ENCODE measurements at regions not wholly inside any gene's neighbourhood (a gene's known extent, or its start where the extent isn't known, plus 50 kb on each side); places are given as distances from the start of the nearest gene placed in this dataset.

DNA sequence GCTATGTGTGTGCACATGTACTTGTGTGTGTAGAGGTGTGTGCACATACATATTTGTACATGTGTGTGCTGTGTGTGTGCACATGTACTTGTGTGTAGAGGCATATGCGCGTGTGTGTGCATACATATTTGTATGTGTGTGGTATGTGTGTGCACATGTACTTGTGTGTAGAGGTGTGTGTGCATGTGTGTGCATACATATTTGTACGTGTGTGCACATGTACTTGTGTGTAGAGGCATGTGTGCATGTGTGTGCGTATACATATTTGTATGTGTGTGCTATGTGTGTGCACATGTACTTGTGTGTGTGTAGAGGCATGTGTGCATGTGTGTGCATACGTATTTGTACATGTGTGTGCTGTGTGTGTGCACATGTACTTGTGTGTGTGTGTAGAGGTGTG is 291.9 kb downstream of the AJAP1 start:
- H3K27ac ChIP-seq (ENCODE audit: insufficient read depth, low read depth, low read length, poor library complexity, severe bottlenecking): no peak overlapping the region
- H3K4me1 ChIP-seq (ENCODE audit: control insufficient read depth, insufficient read depth, low read length): no peaks in the 10 kb centered on the region
- no peaks in the 10 kb centered on the region for H3K27me3 ChIP-seq (ENCODE audit: control insufficient read depth, insufficient read depth, low read length, poor library complexity, severe bottlenecking)
- no peak overlapping the region for H3K4me3 ChIP-seq (ENCODE audit: insufficient read depth, low read depth, low read length)
- peaks cover 2% of the 10 kb centered on the region for H3K9me3 ChIP-seq (ENCODE audit: control insufficient read depth, low read length)
- WGBS, 2 experiments: 94 to 95% methylated on average over 5 of the region's 5 CpGs
- H3K36me3 ChIP-seq (ENCODE audit: control insufficient read depth, insufficient read depth, low read length): no peaks in the 10 kb centered on the region

- WGBS, 2 experiments: 89% methylated on average over 9 of the region's 9 CpGs
Measured at GRCh38 chr1:4944911-4945310, 290.5 kb downstream of the AJAP1 start.

GRCh38 chr1:4944072-4944471 is 289.7 kb downstream of the AJAP1 start:
- no peaks in the 10 kb centered on the region for H3K27me3 ChIP-seq (ENCODE audit: control insufficient read depth, insufficient read depth, low read length, poor library complexity, severe bottlenecking)
- WGBS, 2 experiments: 89 to 90% methylated on average over 5 of the region's 5 CpGs
- H3K4me3 ChIP-seq (ENCODE audit: insufficient read depth, low read depth, low read length): no peak overlapping the region
- no peak overlapping the region for H3K27ac ChIP-seq (ENCODE audit: insufficient read depth, low read depth, low read length, poor library complexity, severe bottlenecking)
- no peaks in the 10 kb centered on the region for H3K4me1 ChIP-seq (ENCODE audit: control insufficient read depth, insufficient read depth, low read length)
- no peaks in the 10 kb centered on the region for H3K36me3 ChIP-seq (ENCODE audit: control insufficient read depth, insufficient read depth, low read length)
- peaks cover 2% of the 10 kb centered on the region for H3K9me3 ChIP-seq (ENCODE audit: control insufficient read depth, low read length)

More at GRCh38 chr1:4944911-4945310, 290.5 kb downstream of the AJAP1 start:
- H3K27me3 ChIP-seq (ENCODE audit: control insufficient read depth, insufficient read depth, low read length, poor library complexity, severe bottlenecking): no peaks in the 10 kb centered on the region
- H3K36me3 ChIP-seq (ENCODE audit: control insufficient read depth, insufficient read depth, low read length): no peaks in the 10 kb centered on the region
- H3K9me3 ChIP-seq (ENCODE audit: control insufficient read depth, low read length): peaks cover 2% of the 10 kb centered on the region
- no peak overlapping the region for H3K27ac ChIP-seq (ENCODE audit: insufficient read depth, low read depth, low read length, poor library complexity, severe bottlenecking)
- no peaks in the 10 kb centered on the region for H3K4me1 ChIP-seq (ENCODE audit: control insufficient read depth, insufficient read depth, low read length)
- no peak overlapping the region for H3K4me3 ChIP-seq (ENCODE audit: insufficient read depth, low read depth, low read length)

GRCh38 chr1:4939266-4939665 is 284.9 kb downstream of the AJAP1 start:
- no peaks in the 10 kb centered on the region for H3K36me3 ChIP-seq (ENCODE audit: control insufficient read depth, insufficient read depth, low read length)
- H3K27ac ChIP-seq (ENCODE audit: insufficient read depth, low read depth, low read length, poor library complexity, severe bottlenecking): no peak overlapping the region
- 83% methylated on average over 6 of the region's 6 CpGs for WGBS, 2 experiments
- H3K27me3 ChIP-seq (ENCODE audit: control insufficient read depth, insufficient read depth, low read length, poor library complexity, severe bottlenecking): no peaks in the 10 kb centered on the region
- H3K4me1 ChIP-seq (ENCODE audit: control insufficient read depth, insufficient read depth, low read length): no peaks in the 10 kb centered on the region
- no peaks in the 10 kb centered on the region for H3K9me3 ChIP-seq (ENCODE audit: control insufficient read depth, low read length)
- no peak overlapping the region for H3K4me3 ChIP-seq (ENCODE audit: insufficient read depth, low read depth, low read length)

GRCh38 chr1:4937876-4938534 is 283.6 kb downstream of the AJAP1 start:
- no peaks in the 10 kb centered on the region for H3K27me3 ChIP-seq (ENCODE audit: control insufficient read depth, insufficient read depth, low read length, poor library complexity, severe bottlenecking)

DNA sequence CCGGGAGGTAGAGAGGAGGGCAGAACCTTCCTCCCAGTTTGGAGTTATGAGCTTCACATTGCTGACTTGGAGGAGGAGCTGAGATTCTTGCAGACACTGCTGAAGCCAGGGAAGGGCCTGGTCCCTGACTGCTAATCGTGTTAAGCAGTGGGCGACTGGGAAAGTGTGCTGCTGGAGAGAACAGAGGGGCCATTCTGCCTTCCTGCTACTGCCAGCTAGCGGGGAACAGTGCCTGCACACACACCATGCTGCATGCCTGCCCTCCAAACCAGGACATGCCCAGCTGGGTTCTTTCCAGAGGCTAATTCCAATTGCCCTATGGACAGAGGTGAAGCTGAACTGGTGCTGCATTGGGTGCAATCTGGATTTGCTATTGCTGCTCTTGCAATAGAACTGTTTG is 281.4 kb downstream of the AJAP1 start:
- Histone ChIP-seq H3K4me3 (ENCODE audit: insufficient read depth, low read depth, low read length) (no peak overlapping the region), H3K9me3 (ENCODE audit: control insufficient read depth, low read length) (no peaks in the 10 kb centered on the region), H3K36me3 (ENCODE audit: control insufficient read depth, insufficient read depth, low read length) (no peaks in the 10 kb centered on the region), H3K27ac (ENCODE audit: insufficient read depth, low read depth, low read length, poor library complexity, severe bottlenecking) (no peak overlapping the region), H3K27me3 (ENCODE audit: control insufficient read depth, insufficient read depth, low read length, poor library complexity, severe bottlenecking) (no peaks in the 10 kb centered on the region), H3K4me1 (ENCODE audit: control insufficient read depth, insufficient read depth, low read length) (no peaks in the 10 kb centered on the region)
- WGBS, 2 experiments: 83% methylated on average over 4 of the region's 4 CpGs

More at GRCh38 chr1:4937876-4938534, 283.6 kb downstream of the AJAP1 start:
- H3K9me3 ChIP-seq (ENCODE audit: control insufficient read depth, low read length): no peaks in the 10 kb centered on the region
- no peaks in the 10 kb centered on the region for H3K4me1 ChIP-seq (ENCODE audit: control insufficient read depth, insufficient read depth, low read length)
- 94 to 95% methylated on average over 11 of the region's 11 CpGs for WGBS, 2 experiments
- H3K27ac ChIP-seq (ENCODE audit: insufficient read depth, low read depth, low read length, poor library complexity, severe bottlenecking): no peak overlapping the region
- H3K36me3 ChIP-seq (ENCODE audit: control insufficient read depth, insufficient read depth, low read length): no peaks in the 10 kb centered on the region
- H3K4me3 ChIP-seq (ENCODE audit: insufficient read depth, low read depth, low read length): no peak overlapping the region

DNA sequence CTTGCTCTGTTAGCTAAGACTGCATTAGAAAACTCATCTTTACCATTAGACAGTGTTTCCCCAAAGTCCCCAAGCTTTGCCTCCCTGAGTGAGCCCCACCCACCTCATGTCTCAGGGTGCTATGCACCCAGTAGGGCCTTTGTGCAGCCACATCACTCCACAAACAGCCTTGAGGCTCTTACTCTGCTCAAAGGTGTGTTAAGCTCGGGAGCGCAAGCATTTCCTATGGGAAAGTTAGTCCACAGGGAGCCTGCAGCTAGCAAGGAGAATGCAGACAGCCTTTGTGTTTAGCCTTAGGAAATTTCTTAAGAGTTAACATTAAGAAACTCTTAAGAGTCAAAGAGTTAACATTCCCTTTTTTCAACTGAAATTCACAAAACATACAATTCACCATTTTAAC is 278.8 kb downstream of the AJAP1 start:
- no peaks in the 10 kb centered on the region for H3K9me3 ChIP-seq (ENCODE audit: control insufficient read depth, low read length)
- H3K27me3 ChIP-seq (ENCODE audit: control insufficient read depth, insufficient read depth, low read length, poor library complexity, severe bottlenecking): no peaks in the 10 kb centered on the region
- no peaks in the 10 kb centered on the region for H3K4me1 ChIP-seq (ENCODE audit: control insufficient read depth, insufficient read depth, low read length)
- H3K4me3 ChIP-seq (ENCODE audit: insufficient read depth, low read depth, low read length): no peak overlapping the region
- no peak overlapping the region for H3K27ac ChIP-seq (ENCODE audit: insufficient read depth, low read depth, low read length, poor library complexity, severe bottlenecking)
- WGBS, 2 experiments: 68% methylated on average over 2 of the region's 2 CpGs
- no peaks in the 10 kb centered on the region for H3K36me3 ChIP-seq (ENCODE audit: control insufficient read depth, insufficient read depth, low read length)

GRCh38 chr1:4932311-4933030 is 278.1 kb downstream of the AJAP1 start:
- 87 to 92% methylated on average over 15 of the region's 15 CpGs for WGBS, 2 experiments
- no peak overlapping the region for H3K27ac ChIP-seq (ENCODE audit: insufficient read depth, low read depth, low read length, poor library complexity, severe bottlenecking)
- no peaks in the 10 kb centered on the region for H3K27me3 ChIP-seq (ENCODE audit: control insufficient read depth, insufficient read depth, low read length, poor library complexity, severe bottlenecking)
- no peaks in the 10 kb centered on the region for H3K36me3 ChIP-seq (ENCODE audit: control insufficient read depth, insufficient read depth, low read length)
- H3K9me3 ChIP-seq (ENCODE audit: control insufficient read depth, low read length): no peaks in the 10 kb centered on the region
- no peak overlapping the region for H3K4me3 ChIP-seq (ENCODE audit: insufficient read depth, low read depth, low read length)
- no peaks in the 10 kb centered on the region for H3K4me1 ChIP-seq (ENCODE audit: control insufficient read depth, insufficient read depth, low read length)

- H3K4me3 ChIP-seq (ENCODE audit: insufficient read depth, low read depth, low read length): no peak overlapping the region
- H3K36me3 ChIP-seq (ENCODE audit: control insufficient read depth, insufficient read depth, low read length): no peaks in the 10 kb centered on the region
- no peaks in the 10 kb centered on the region for H3K27me3 ChIP-seq (ENCODE audit: control insufficient read depth, insufficient read depth, low read length, poor library complexity, severe bottlenecking)
- 85 to 88% methylated on average over 4 of the region's 4 CpGs for WGBS, 2 experiments
- no peaks in the 10 kb centered on the region for H3K4me1 ChIP-seq (ENCODE audit: control insufficient read depth, insufficient read depth, low read length)
- H3K27ac ChIP-seq (ENCODE audit: insufficient read depth, low read depth, low read length, poor library complexity, severe bottlenecking): no peak overlapping the region
- no peaks in the 10 kb centered on the region for H3K9me3 ChIP-seq (ENCODE audit: control insufficient read depth, low read length)
Measured at GRCh38 chr1:4931486-4931885, 277.1 kb downstream of the AJAP1 start.

DNA sequence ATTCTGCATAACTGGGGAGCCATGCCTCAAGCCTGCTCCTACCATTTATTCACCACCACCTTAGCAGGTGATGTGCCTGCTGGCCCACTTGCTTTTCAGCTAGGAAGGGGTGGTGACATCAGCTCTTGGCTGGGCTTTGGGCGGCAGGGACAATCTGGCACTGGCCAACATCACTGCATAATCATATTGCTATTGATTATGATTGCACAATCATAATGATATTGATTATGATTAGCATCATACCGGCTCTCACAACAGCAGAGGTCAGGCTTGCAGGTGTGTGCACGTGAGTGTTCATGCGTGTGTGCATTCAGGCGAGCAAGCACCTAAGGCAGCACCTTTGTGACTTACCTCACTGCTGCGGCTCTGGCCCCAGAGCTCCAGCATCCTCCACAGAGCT is 273.8 kb downstream of the AJAP1 start:
- no peaks in the 10 kb centered on the region for H3K36me3 ChIP-seq (ENCODE audit: control insufficient read depth, insufficient read depth, low read length)
- H3K4me1 ChIP-seq (ENCODE audit: control insufficient read depth, insufficient read depth, low read length): no peaks in the 10 kb centered on the region
- no peaks in the 10 kb centered on the region for H3K27me3 ChIP-seq (ENCODE audit: control insufficient read depth, insufficient read depth, low read length, poor library complexity, severe bottlenecking)
- no peak overlapping the region for H3K4me3 ChIP-seq (ENCODE audit: insufficient read depth, low read depth, low read length)
- H3K27ac ChIP-seq (ENCODE audit: insufficient read depth, low read depth, low read length, poor library complexity, severe bottlenecking): no peak overlapping the region
- WGBS, 2 experiments: 95 to 96% methylated on average over 6 of the region's 6 CpGs
- no peaks in the 10 kb centered on the region for H3K9me3 ChIP-seq (ENCODE audit: control insufficient read depth, low read length)

Measured in ectodermal cell (in vitro differentiated cells).